ENCODE measurements at regions not wholly inside any gene's neighbourhood (a gene's known extent, or its start where the extent isn't known, plus 50 kb on each side); places are given as distances from the start of the nearest gene placed in this dataset.

GRCh38 chrX:84735025-84735424 is 232.8 kb upstream of the HDX start:
- Histone ChIP-seq H3K4me2 (ENCODE audit: insufficient read depth in 1 of 2, low read depth in 2 of 2, low read length in 2 of 2) (no peak overlapping the region), H3K36me3 (ENCODE audit: control insufficient read depth in 2 of 4, insufficient read depth in 4 of 4, low read length in 3 of 4) (no peaks in the 10 kb centered on the region), H2AK5ac (ENCODE audit: low read depth, low read length) (no peak overlapping the region), H3K79me2 (ENCODE audit: control insufficient read depth in 1 of 2, insufficient read depth in 2 of 2, low read length in 2 of 2) (no peaks in the 10 kb centered on the region), H3K4ac (replicated peaks; ENCODE audit: insufficient read length, low read depth, low read length) (no peak overlapping the region), H3K27ac (ENCODE audit: low read depth, low read length) (no peak overlapping the region), H3K18ac (ENCODE audit: extremely low read depth, low read length) (no peak overlapping the region), H2BK5ac (ENCODE audit: low read depth, low read length) (no peak overlapping the region), H2BK12ac (ENCODE audit: low read depth, low read length) (no peak overlapping the region), H3K14ac (ENCODE audit: insufficient read length) (no peak overlapping the region), H4K8ac (ENCODE audit: extremely low read depth, insufficient read depth, low read length) (no peak overlapping the region), H3K4me3 (ENCODE audit: extremely low read depth in 1 of 4, insufficient read depth in 2 of 4, low read depth in 3 of 4, low read length in 4 of 4) (no peak overlapping the region), H3K23me2 (ENCODE audit: low read depth, low read length) (no peaks in the 10 kb centered on the region), H3K79me1 (ENCODE audit: low read depth, low read length) (no peaks in the 10 kb centered on the region), H3K9ac (replicated peaks in 1 of 4; ENCODE audit: extremely low read depth in 1 of 4, low read depth in 3 of 4, low read length in 3 of 4) (no peak overlapping the region), H4K5ac (ENCODE audit: insufficient read length, low read depth, low read length) (no peak overlapping the region), H4K20me1 (replicated peaks in 1 of 2; ENCODE audit: control insufficient read depth in 1 of 2, insufficient read depth in 2 of 2, low read length in 2 of 2) (no peaks in the 10 kb centered on the region), H3K56ac (replicated peaks; ENCODE audit: insufficient read length, low read depth, low read length) (no peak overlapping the region), H2BK120ac (replicated peaks; ENCODE audit: low read depth, low read length) (no peak overlapping the region), H2BK20ac (ENCODE audit: low read length) (no peak overlapping the region), H3K4me1 (replicated peaks in 1 of 4; ENCODE audit: control insufficient read depth in 3 of 4, insufficient read depth in 4 of 4, low read length in 3 of 4) (no peaks in the 10 kb centered on the region), H4K91ac (replicated peaks; ENCODE audit: insufficient read length, low read length) (no peak overlapping the region), H3K9me3 (ENCODE audit: insufficient read depth in 2 of 2, low read depth in 1 of 2, low read length in 1 of 2) (no peaks in the 10 kb centered on the region), H3K27me3 (replicated peaks in 1 of 4; ENCODE audit: control insufficient read depth in 3 of 4, extremely low read depth in 1 of 4, insufficient read depth in 3 of 4, low read length in 3 of 4) (no peaks in the 10 kb centered on the region), H2AFZ (ENCODE audit: low read length) (no peak overlapping the region), H2BK15ac (ENCODE audit: low read length) (no peak overlapping the region), H3K23ac (ENCODE audit: insufficient read length) (no peak overlapping the region)
- ChIA-PET CTCF (ENCODE audit: partially characterized antibody) (no interaction called here), POLR2A (ENCODE audit: partially characterized antibody) (no interaction called here)
- no peak for DNase-seq (ENCODE audit: low read depth in 1 of 2, low spot score in 2 of 2)
- FAIRE-seq, result no peak
- WGBS, 2 experiments (ENCODE audit: extremely low coverage in 1 of 2, insufficient coverage in 1 of 2, insufficient read length in 1 of 2, insufficient replicate concordance in 2 of 2, low coverage in 1 of 2, low lambda C conversion rate in 2 of 2, missing lambda C conversion rate in 1 of 2), result 89% methylated on average over 3 of the region's 3 CpGs; no CpG with 5 or more reads in 1 of the 2 experiments
- TF ChIP-seq EP300 (IDR thresholded peaks at IDR 0.05; ENCODE audit: borderline replicate concordance in 1 of 2, low read depth in 2 of 2, low read length in 2 of 2) (no peak), USF2 (IDR thresholded peaks at IDR 0.05; ENCODE audit: low read length) (no peak), ATF3 (IDR thresholded peaks at IDR 0.05; ENCODE audit: insufficient read depth, low read depth, low read length) (no peak), PHF8 (conservative IDR thresholded peaks at IDR 0.05; ENCODE audit: low read depth, low read length) (no peak), BCL11A (IDR thresholded peaks at IDR 0.05; ENCODE audit: low read depth in 2 of 2, low read length in 2 of 2) (no peak), MAFK (IDR thresholded peaks at IDR 0.05; ENCODE audit: low read depth, low read length) (no peak), EZH2 (IDR thresholded peaks at IDR 0.05; ENCODE audit: low read depth, low read length, severe bottlenecking) (no peak), CTBP2 (IDR thresholded peaks at IDR 0.05; ENCODE audit: borderline replicate concordance, insufficient read depth, insufficient read length, low read length) (no peak), POLR2AphosphoS5 (IDR thresholded peaks at IDR 0.05; ENCODE audit: low read depth, low read length) (no peak), POLR2A (IDR thresholded peaks at IDR 0.05; ENCODE audit: control extremely low read depth in 1 of 2, low read depth in 2 of 2, low read length in 2 of 2) (no peak), E2F6 (IDR thresholded peaks at IDR 0.05) (no peak), RBBP5 (IDR thresholded peaks at IDR 0.05; ENCODE audit: borderline replicate concordance, low read depth, low read length) (no peak)

Measured in H1 (cell line).